Tibial nerve (tissue), 3 donors: ENCODE measurements at regions not wholly inside any gene's neighbourhood (a gene's known extent, or its start where the extent isn't known, plus 50 kb on each side); places are given as distances from the start of the nearest gene placed in this dataset.

Experiments used
- POLR2A ChIP-seq, 2 donors: fragments of 450-650 bp; IDR thresholded peaks; one replicate each; pipeline ENCODE4 v1.6.1; 2017; ENCODE audit warnings: antibody characterized with exemption in 2 of 2, mild to moderate bottlenecking in 2 of 2, moderate library complexity in 2 of 2
- TF ChIP-seq, protein P1 (sequence below), 5 experiments: fragments of 200-600 bp in 3 of 5; fragments of 450-650 bp in 2 of 5; sonication (generic) in 3 of 5; IDR thresholded peaks; one replicate each; pipeline ENCODE4 v1.5.1; 2016 to 2019; ENCODE audit warnings: antibody characterized with exemption in 5 of 5, mild to moderate bottlenecking in 3 of 5, moderate library complexity in 2 of 5

DNA sequence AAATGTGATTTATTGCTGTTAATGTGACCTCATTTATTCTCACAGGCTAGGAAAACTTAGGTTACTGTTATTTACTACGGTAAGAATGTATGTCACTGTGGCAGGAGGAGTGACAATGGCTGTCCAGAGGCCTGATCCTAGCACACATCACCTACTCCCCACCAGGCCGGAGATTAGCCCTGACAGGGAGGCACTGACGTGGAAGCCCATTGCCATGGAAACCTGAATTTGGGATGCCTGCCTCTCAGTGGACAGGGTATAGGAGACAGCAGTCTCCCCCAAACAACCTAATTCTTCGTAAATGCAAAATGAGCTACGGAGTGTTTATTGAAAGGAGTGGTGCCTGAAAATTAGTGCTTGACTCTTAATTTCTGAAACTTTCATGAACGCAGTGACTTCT is 87.6 kb upstream of the SMARCA2 start:
- TF ChIP-seq, protein P1, sequence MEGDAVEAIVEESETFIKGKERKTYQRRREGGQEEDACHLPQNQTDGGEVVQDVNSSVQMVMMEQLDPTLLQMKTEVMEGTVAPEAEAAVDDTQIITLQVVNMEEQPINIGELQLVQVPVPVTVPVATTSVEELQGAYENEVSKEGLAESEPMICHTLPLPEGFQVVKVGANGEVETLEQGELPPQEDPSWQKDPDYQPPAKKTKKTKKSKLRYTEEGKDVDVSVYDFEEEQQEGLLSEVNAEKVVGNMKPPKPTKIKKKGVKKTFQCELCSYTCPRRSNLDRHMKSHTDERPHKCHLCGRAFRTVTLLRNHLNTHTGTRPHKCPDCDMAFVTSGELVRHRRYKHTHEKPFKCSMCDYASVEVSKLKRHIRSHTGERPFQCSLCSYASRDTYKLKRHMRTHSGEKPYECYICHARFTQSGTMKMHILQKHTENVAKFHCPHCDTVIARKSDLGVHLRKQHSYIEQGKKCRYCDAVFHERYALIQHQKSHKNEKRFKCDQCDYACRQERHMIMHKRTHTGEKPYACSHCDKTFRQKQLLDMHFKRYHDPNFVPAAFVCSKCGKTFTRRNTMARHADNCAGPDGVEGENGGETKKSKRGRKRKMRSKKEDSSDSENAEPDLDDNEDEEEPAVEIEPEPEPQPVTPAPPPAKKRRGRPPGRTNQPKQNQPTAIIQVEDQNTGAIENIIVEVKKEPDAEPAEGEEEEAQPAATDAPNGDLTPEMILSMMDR (IDR thresholded peaks at IDR 0.05), result no peak
- no peak for TF ChIP-seq POLR2A (IDR thresholded peaks at IDR 0.05)
